Lung (tissue), 11 donors: ENCODE measurements at regions not wholly inside any gene's neighbourhood (a gene's known extent, or its start where the extent isn't known, plus 50 kb on each side); places are given as distances from the start of the nearest gene placed in this dataset.
"Not testable (repeated sequence)": the region's sequence is repeated elsewhere in the genome, so short reads cannot be mapped to it uniquely, and the experiment has no call there.

Source experiments
- ATAC-seq: fragments of 200-7000 bp; cut with Tn5 transposase; one replicate; pipeline ENCODE4 v1.9.1; 2020; ENCODE audit warnings: moderate number of reproducible peaks; ENCODE audit not compliant: insufficient read depth, low FRiP score
- DNase-seq, 3 donors: peaks; one replicate each; pipeline ENCODE4 v3.0.0-alpha.2; 2013 to 2017
- H3K27ac ChIP-seq, 2 donors: one replicate each; pipeline ENCODE4 v1.5.1; 2013; ENCODE audit warnings: mild to moderate bottlenecking in 2 of 2, moderate library complexity in 2 of 2, control low read depth in 1 of 2, inconsistent platforms in 1 of 2, low read depth in 1 of 2, low read length in 1 of 2
- H3K27me3 ChIP-seq, 3 donors: one replicate each; pipeline ENCODE4 v1.5.1; 2013; ENCODE audit warnings: low read length in 2 of 3; ENCODE audit not compliant: control insufficient read depth in 3 of 3, insufficient read depth in 3 of 3
- H3K36me3 ChIP-seq, 4 donors: one replicate each; pipeline ENCODE4 v1.5.1; 2013; ENCODE audit warnings: low read length in 4 of 4, mild to moderate bottlenecking in 1 of 4, moderate library complexity in 1 of 4; ENCODE audit not compliant: control insufficient read depth in 4 of 4, insufficient read depth in 4 of 4
- H3K4me1 ChIP-seq, 5 donors: one replicate each; pipeline ENCODE4 v1.5.1; 2013; ENCODE audit warnings: low read length in 5 of 5, mild to moderate bottlenecking in 2 of 5, moderate library complexity in 1 of 5; ENCODE audit not compliant: control insufficient read depth in 5 of 5, insufficient read depth in 5 of 5
- H3K4me3 ChIP-seq: one replicate; pipeline ENCODE4 v1.5.1; 2013; ENCODE audit warnings: mild to moderate bottlenecking, control low read depth, moderate library complexity
- H3K9ac ChIP-seq, 2 donors: one replicate each; pipeline ENCODE4 v1.5.1; 2013; ENCODE audit warnings: low read length in 2 of 2, control low read depth in 1 of 2; ENCODE audit not compliant: insufficient read depth in 1 of 2
- H3K9me3 ChIP-seq, 4 donors: one replicate each; pipeline ENCODE4 v1.5.1; 2013; ENCODE audit warnings: low read length in 3 of 4, mild to moderate bottlenecking in 1 of 4, moderate library complexity in 1 of 4; ENCODE audit not compliant: control insufficient read depth in 4 of 4, insufficient read depth in 3 of 4
- WGBS, 2 donors: extraction: QIAGEN DNeasy Blood & Tissue Kit; methylation state at CpG; one replicate each; pipeline ENCODE4 v1.1.7; 2013; 5-methylcytosine and 5-hydroxymethylcytosine counted together
- TF ChIP-seq, protein P1 (sequence below): IDR thresholded peaks from 2 replicates; pipeline ENCODE4 v1.5.1; 2012; ENCODE audit warnings: mild to moderate bottlenecking; ENCODE audit errors: control extremely low read depth, extremely low read depth
- donor health status: control.
- donor health status: control.
- donor health status: Bipolar disorder and iron deficiency.
- donor health status: healthy.
- donor health status: DM: yes; HTN: yes; CAD: no.

DNA sequence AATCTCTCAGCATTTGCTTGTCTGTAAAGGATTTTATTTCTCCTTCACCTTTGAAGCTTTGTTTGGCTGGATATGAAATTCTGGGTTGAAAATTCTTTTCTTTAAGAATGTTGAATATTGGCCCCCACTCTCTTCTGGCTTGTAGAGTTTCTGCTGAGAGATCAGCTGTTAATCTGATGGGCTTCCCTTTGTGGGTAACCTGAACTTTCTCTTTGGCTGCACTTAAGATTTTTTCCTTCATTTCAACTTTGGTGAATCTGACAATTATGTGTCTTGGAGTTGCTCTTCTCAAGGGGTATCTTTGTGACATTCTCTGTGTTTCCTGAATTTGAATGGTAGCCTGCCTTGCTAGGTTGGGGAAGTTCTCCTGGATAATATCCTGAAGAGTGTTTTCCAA is 189.4 kb downstream of the TTC6 start:
- not testable (repeated sequence) for H3K9me3 ChIP-seq, H3K4me3 ChIP-seq, ATAC-seq, DNase-seq, H3K9ac ChIP-seq, H3K27me3 ChIP-seq, H3K36me3 ChIP-seq, H3K4me1 ChIP-seq, H3K27ac ChIP-seq

DNA sequence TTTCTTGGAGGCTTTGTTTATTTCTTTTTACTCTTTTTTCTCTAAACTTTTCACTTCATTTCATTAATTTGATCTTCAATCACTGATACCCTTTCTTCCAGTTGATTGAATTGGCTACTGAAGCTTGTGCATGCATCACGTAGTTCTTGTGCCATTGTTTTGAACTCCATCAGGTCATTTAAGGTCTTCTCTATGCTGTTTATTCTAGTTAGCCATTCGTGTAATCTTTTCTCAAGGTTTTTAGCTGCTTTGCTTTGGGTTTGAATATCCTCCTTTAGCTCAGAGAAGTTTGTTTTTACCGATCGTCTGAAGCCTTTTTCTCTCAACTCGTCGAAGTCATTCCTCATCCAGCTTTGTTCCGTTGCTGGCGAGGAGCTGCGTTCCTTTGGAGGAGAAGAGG is 189.9 kb downstream of the TTC6 start:
- not testable (repeated sequence) for DNase-seq, H3K36me3 ChIP-seq, H3K4me1 ChIP-seq, H3K9me3 ChIP-seq, ATAC-seq, H3K27ac ChIP-seq, H3K27me3 ChIP-seq, H3K4me3 ChIP-seq, H3K9ac ChIP-seq
- 90 to 93% methylated on average over 9 of the region's 9 CpGs for WGBS, 2 donors

DNA sequence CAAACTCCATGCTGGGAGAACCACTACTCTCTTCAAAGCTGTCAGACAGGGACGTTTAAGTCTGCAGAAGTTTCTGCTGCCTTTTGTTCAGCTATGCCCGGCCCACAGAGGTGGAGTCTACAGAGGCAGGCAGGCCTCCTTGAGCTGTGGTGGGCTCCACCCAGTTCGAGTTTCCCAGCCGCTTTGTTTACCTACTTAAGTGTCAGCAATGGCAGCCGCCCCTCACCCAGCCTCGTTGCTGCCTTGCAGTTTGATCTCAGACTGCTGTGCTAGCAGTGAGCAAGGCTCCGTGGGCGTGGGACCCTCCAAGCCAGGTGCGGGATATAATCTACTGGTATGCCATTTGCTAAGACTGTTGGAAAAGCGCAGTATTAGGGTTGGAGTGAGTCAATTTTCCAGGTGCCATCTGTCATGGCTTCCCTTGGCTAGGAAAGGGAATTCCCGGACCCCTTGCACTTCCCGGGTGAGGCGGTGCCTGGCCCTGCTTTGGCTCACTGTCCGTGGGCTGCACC is 190.7 kb downstream of the TTC6 start:
- H3K9me3 ChIP-seq, H3K4me3 ChIP-seq, H3K36me3 ChIP-seq, ATAC-seq, H3K27me3 ChIP-seq, H3K27ac ChIP-seq, H3K4me1 ChIP-seq, H3K9ac ChIP-seq, DNase-seq: not testable (repeated sequence)
- 84 to 88% methylated on average over 14 of the region's 14 CpGs for WGBS, 2 donors

DNA sequence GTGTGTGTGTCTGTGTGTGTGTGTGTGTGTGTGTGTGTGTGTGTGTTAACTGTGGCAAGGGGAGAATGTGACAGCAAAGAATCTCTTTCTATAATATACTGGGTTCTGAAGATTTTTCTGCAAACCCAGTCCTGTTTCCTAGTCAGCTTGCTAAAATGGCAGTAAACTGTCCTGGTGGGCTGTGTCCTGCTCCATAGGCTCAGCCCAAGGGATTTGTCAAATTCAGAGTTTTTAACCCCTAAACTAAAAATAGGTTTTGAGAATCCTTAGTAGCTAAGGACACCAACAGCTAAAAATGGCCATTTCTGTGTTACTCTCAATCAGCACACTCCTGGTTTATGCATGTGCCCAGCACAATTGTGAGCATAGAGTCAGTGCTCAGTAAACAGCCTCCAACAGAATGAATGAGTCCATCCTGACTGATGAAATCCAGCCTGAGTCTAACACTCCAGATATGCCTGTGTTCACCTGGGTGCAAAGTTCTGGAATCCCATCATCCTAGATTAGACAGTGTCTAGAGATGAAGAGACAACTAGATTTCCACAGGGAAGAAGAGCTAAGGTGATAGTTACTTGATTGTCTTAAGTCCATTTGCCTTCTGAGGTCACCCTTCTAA is 192.6 kb downstream of the TTC6 start:
- Histone ChIP-seq H3K27ac (no peak overlapping the region), H3K9ac (no peak overlapping the region), H3K4me3 (no peak overlapping the region), H3K4me1 (no peaks in the 10 kb centered on the region), H3K27me3 (no peaks in the 10 kb centered on the region), H3K9me3 (no peaks in the 10 kb centered on the region), H3K36me3 (no peaks in the 10 kb centered on the region)
- DNase-seq (no peak), ATAC-seq (no peak)
- TF ChIP-seq, protein P1, sequence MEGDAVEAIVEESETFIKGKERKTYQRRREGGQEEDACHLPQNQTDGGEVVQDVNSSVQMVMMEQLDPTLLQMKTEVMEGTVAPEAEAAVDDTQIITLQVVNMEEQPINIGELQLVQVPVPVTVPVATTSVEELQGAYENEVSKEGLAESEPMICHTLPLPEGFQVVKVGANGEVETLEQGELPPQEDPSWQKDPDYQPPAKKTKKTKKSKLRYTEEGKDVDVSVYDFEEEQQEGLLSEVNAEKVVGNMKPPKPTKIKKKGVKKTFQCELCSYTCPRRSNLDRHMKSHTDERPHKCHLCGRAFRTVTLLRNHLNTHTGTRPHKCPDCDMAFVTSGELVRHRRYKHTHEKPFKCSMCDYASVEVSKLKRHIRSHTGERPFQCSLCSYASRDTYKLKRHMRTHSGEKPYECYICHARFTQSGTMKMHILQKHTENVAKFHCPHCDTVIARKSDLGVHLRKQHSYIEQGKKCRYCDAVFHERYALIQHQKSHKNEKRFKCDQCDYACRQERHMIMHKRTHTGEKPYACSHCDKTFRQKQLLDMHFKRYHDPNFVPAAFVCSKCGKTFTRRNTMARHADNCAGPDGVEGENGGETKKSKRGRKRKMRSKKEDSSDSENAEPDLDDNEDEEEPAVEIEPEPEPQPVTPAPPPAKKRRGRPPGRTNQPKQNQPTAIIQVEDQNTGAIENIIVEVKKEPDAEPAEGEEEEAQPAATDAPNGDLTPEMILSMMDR: no peak

DNA sequence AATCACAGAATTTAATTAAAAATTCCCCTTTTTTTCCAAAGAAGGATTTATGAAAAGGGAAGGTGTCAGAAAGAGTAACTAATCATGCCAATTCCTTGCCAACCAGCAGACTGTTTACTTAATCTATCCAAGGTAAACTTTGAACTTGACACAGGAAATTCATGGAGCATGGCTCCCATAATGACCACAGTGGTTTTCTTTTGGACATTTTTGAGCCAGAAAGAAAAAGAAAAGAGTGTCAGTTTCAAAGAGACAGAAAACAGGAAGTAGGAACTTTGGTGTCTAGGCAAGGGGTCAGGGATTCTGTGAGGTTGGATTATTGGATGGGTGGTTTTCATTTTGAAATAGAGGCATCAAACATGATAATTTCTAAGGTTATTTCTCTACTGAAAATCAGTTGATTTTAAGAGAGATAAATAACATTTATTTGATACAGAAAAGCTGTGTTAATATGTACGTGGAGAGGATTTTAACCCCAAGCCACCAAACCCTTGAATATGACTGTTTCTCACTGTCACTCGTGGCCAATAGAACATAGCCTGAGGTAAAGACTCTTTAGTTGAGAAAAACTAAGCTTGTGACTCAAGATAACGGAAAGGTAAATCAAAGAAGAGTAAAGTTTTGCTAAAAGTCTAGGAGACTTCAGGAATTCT is 196.1 kb downstream of the TTC6 start:
- TF ChIP-seq, protein P1: no peak
- Histone ChIP-seq H3K27me3 (no peaks in the 10 kb centered on the region), H3K36me3 (no peaks in the 10 kb centered on the region), H3K9me3 (no peaks in the 10 kb centered on the region), H3K27ac (no peak overlapping the region), H3K4me1 (no peaks in the 10 kb centered on the region), H3K4me3 (no peak overlapping the region), H3K9ac (no peak overlapping the region)
- 66 to 82% methylated on average over 3 of the region's 3 CpGs for WGBS, 2 donors
- no peak for DNase-seq
- no peak for ATAC-seq
